ENCODE measurements at regions not wholly inside any gene's neighbourhood (a gene's known extent, or its start where the extent isn't known, plus 50 kb on each side); places are given as distances from the start of the nearest gene placed in this dataset.
"Not testable (repeated sequence)": the region's sequence is repeated elsewhere in the genome, so short reads cannot be mapped to it uniquely, and the experiment has no call there.

- Mint-ChIP-seq H3K4me1 (no peaks in the 10 kb centered on the region), H3K9me3 (peaks cover 6% of the 10 kb centered on the region), H3K27me3 (ENCODE audit: low read depth) (peaks cover 19% of the 10 kb centered on the region), H3K36me3 (ENCODE audit: low read depth) (no peaks in the 10 kb centered on the region), H3K4me3 (no peak overlapping the region), H3K27ac (ENCODE audit: unreplicated experiment) (no peak overlapping the region)
- TF ChIP-seq CTCF (conservative IDR thresholded peaks at IDR 0.05), result no peak
- no peak for DNase-seq (ENCODE audit: low read depth, low spot score)
These were observed 102.3 kb upstream of the SYN3 start for GRCh38 chr22:33160525-33160924.

- not testable (repeated sequence) for H3K9me3 Mint-ChIP-seq; H3K27me3 Mint-ChIP-seq (ENCODE audit: low read depth); H3K36me3 Mint-ChIP-seq (ENCODE audit: low read depth); H3K4me3 Mint-ChIP-seq; DNase-seq (ENCODE audit: low read depth, low spot score); H3K27ac Mint-ChIP-seq (ENCODE audit: unreplicated experiment)
- peaks cover 10% of the 10 kb centered on the region for H3K4me1 Mint-ChIP-seq
These were observed 96.8 kb upstream of the SYN3 start for GRCh38 chr22:33154967-33155366.

- Mint-ChIP-seq H3K27me3 (ENCODE audit: low read depth) (no peaks in the 10 kb centered on the region), H3K9me3 (peaks cover 2% of the 10 kb centered on the region), H3K4me1 (peaks cover 10% of the 10 kb centered on the region), H3K27ac (ENCODE audit: unreplicated experiment) (no peak overlapping the region), H3K4me3 (no peak overlapping the region), H3K36me3 (ENCODE audit: low read depth) (no peaks in the 10 kb centered on the region)
- no peak for DNase-seq (ENCODE audit: low read depth, low spot score)
- no peak for TF ChIP-seq CTCF (conservative IDR thresholded peaks at IDR 0.05)
These were observed 91.4 kb upstream of the SYN3 start for GRCh38 chr22:33149611-33150010.

- no peak for DNase-seq (ENCODE audit: low read depth, low spot score)
- H3K4me3 Mint-ChIP-seq, result no peak overlapping the region
- peaks cover 2% of the 10 kb centered on the region for H3K27me3 Mint-ChIP-seq (ENCODE audit: low read depth)
- no peaks in the 10 kb centered on the region for H3K36me3 Mint-ChIP-seq (ENCODE audit: low read depth)
- H3K4me1 Mint-ChIP-seq, result no peaks in the 10 kb centered on the region
- H3K27ac Mint-ChIP-seq (ENCODE audit: unreplicated experiment), result no peak overlapping the region
- H3K9me3 Mint-ChIP-seq, result peaks cover under 1% of the 10 kb centered on the region
- no peak for TF ChIP-seq CTCF (conservative IDR thresholded peaks at IDR 0.05)
These were observed 86.5 kb upstream of the SYN3 start for GRCh38 chr22:33144721-33145120.

- H3K27me3 Mint-ChIP-seq (ENCODE audit: low read depth), result peaks cover 8% of the 10 kb centered on the region
- no peaks in the 10 kb centered on the region for H3K4me1 Mint-ChIP-seq
- H3K4me3 Mint-ChIP-seq, result no peak overlapping the region
- no peak overlapping the region for H3K27ac Mint-ChIP-seq (ENCODE audit: unreplicated experiment)
- no peak for DNase-seq (ENCODE audit: low read depth, low spot score)
- no peaks in the 10 kb centered on the region for H3K9me3 Mint-ChIP-seq
- TF ChIP-seq CTCF (conservative IDR thresholded peaks at IDR 0.05), result no peak
- H3K36me3 Mint-ChIP-seq (ENCODE audit: low read depth), result no peaks in the 10 kb centered on the region
These were observed 84.3 kb upstream of the SYN3 start for GRCh38 chr22:33142282-33143055.

GRCh38 chr22:33139937-33140336 is 81.8 kb upstream of the SYN3 start:
- H3K27ac Mint-ChIP-seq (ENCODE audit: unreplicated experiment), result no peak overlapping the region
- no peak for TF ChIP-seq CTCF (conservative IDR thresholded peaks at IDR 0.05)
- no peak for DNase-seq (ENCODE audit: low read depth, low spot score)
- H3K9me3 Mint-ChIP-seq, result peaks cover 7% of the 10 kb centered on the region
- H3K4me1 Mint-ChIP-seq, result no peaks in the 10 kb centered on the region
- H3K36me3 Mint-ChIP-seq (ENCODE audit: low read depth), result no peaks in the 10 kb centered on the region
- H3K27me3 Mint-ChIP-seq (ENCODE audit: low read depth), result peaks cover 12% of the 10 kb centered on the region
- H3K4me3 Mint-ChIP-seq, result no peak overlapping the region

- H3K9me3 Mint-ChIP-seq; H3K4me1 Mint-ChIP-seq; DNase-seq (ENCODE audit: low read depth, low spot score); H3K27ac Mint-ChIP-seq (ENCODE audit: unreplicated experiment); H3K36me3 Mint-ChIP-seq (ENCODE audit: low read depth); H3K4me3 Mint-ChIP-seq: not testable (repeated sequence)
- peaks cover 12% of the 10 kb centered on the region for H3K27me3 Mint-ChIP-seq (ENCODE audit: low read depth)
These were observed 80.2 kb upstream of the SYN3 start for GRCh38 chr22:33138333-33138732.

Data from neural crest cell (in vitro differentiated cells).